ENCODE measurements at regions not wholly inside any gene's neighbourhood (a gene's known extent, or its start where the extent isn't known, plus 50 kb on each side); places are given as distances from the start of the nearest gene placed in this dataset.
"Not testable (repeated sequence)": the region's sequence is repeated elsewhere in the genome, so short reads cannot be mapped to it uniquely, and the experiment has no call there.

GRCh38 chr2:44087036-44087713 is 81.5 kb upstream of the PPM1B start:
- DNase-seq, result peak; percentile 61 to 76 (median 68)

DNA sequence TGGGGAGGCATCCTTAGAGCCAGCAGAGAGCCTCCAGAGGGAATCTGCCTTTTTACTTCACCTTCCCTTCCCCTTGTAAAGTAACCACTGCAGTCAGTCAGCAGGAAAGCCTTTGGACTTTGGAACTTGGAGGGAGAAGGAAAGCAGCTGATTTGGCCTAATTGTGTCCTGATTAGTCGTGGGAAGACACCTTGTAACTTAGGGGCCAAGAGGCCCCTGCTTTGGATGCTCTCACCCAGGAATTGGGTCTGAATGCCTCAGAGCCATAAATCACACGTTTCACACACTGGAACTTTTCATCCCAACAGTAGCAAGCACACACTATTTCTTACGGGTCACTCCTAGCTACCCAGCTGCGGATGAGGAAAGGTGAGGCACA is 81.0 kb upstream of the PPM1B start:
- no peak for DNase-seq

DNA sequence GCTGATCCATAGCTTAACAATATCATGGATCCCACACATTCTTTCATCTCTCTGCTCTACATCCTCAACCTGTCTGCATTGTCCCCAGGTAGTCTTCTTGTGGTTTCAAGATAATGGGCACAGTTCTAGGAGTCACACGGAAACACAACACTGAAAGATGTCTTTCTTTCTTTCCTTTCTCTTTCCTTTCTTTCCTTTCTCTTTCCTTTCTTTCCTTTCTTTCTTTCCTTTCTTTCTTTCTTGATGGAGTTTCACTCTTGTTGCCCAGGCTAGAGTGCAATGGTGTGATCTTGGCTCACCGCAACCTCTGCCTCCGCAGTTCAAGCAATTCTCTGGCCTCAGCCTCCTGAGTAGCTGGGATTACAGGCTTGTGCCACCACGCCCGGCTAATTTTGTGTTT is 76.2 kb upstream of the PPM1B start:
- DNase-seq, result not testable (repeated sequence)

GRCh38 chr2:44093970-44094369 is 74.7 kb upstream of the PPM1B start:
- DNase-seq, result no peak

DNA sequence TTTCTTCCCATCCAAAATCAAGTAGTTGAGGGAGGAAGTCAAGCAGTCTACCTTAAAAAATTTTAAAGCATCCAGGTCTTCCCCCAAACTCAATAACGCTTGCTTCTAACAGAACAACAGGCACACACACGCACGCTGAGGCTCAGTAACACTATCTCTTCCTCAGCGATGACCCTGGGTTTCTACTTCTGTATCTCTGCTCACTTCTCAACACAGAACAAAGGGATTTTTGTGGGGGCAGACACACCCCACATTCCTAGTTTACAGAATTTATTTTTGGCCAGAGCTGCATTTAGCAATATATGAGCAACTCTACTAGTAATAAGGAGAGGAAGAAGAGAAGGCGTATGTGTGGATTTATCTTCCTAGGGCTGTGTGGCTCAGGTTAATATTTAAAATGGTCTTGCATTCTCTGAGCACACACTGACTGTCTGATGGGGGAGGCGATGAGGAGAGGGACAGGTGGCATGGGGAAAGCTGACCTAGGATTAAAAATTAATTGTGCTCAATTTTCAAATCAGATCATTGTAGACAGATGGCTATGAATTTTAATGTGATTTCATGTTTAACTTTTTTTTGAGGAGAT is 71.3 kb upstream of the PPM1B start:
- no peak for DNase-seq

GRCh38 chr2:44098050-44098449 is 70.6 kb upstream of the PPM1B start:
- no peak for DNase-seq

DNA sequence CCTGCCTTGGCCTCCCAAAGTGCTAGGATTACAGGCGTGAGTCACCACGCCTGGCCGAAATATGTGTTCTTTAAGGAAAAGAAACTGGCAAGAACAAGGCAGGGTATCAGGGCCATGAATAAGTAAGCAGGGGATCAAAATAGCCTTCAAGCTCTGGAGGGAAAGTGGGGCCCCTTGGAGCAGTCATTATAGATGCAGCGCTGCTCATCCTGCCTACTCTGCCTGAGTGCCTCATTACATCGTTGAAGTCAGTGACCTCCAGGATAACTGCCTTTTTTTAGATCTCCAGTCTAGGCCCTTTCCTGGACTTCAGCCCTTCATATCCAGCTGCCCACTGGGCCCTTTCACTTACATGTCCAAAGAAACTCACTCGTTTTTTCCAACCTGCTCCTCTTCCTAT is 69.8 kb upstream of the PPM1B start:
- DNase-seq, result no peak

DNA sequence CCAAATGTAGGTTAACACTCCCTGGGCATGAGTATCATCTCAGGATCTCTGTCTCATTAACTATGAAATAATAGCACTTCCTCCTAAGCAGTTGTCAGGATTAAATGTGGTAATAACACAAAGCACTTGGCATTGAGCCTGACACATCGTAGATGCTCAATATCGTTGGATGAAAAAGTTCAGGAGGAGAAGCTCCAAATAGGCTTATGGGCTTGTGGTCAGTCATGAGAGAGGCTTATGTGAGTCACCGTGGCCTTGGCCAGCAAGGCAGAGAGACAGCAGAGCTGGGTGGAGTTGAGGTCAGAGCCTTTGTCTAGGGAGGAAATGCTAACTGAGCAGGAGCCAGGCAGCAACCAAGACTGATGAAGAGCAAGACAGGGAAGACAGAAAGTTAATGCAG is 68.3 kb upstream of the PPM1B start:
- no peak for DNase-seq

GRCh38 chr2:44101246-44101645 is 67.4 kb upstream of the PPM1B start:
- no peak for DNase-seq

DNA sequence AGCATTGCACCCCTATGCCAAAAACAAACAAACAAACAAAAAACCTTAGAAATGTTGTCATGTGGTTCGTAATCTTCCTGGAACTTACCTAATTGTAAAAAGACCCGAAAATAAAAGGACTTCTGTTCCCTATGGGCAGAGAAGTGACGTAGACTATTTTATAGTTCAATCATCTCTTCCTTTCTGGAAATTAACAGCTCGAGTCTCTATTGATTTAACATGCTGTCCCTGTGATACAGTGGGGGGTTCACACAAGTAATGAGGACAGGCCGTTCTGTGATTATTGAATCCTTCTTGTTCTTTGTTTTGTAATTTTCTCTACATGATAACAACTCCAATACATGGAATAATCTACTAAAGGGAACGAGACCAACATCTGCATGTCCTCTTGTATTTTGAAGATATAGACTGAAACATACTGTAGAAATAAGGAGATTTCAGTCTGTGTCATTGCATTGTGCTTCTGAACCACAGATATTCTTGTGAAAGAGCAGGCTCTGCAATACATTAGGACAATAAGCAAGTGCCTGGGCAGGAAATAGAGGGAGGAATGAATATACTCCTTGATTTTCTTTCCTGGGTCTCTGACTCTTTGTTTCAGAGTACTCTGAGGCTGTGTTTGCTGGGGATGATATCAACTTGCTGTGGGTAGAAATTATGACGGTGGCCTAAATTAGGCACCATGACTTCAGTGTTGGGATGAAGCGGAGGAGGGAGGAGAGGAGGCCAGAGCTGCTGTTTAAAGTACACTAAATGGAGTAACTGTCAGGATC is 65.7 kb upstream of the PPM1B start:
- DNase-seq, result no peak

- no peak for DNase-seq
Observed at GRCh38 chr2:44103639-44104038, 65.0 kb upstream of the PPM1B start.

DNA sequence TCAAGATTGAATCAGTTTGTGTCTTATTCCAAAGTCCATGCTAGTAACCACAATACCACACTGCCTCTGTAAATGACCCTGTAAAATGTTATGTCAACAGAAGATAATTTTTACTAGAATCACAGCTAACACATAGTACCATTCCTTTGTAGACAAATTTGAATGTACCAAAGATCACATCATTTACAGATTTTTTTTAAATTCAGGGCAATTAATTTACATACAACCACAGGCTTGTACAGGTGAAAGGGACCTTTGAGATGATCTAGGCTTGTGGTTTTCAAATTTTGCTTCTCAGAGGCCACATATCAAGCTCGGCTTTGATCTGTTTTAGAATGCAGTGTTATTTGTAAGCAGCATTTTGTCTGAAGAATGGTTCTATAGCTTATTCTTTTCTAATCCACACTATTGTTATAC is 63.8 kb upstream of the PPM1B start:
- DNase-seq, result no peak

DNA sequence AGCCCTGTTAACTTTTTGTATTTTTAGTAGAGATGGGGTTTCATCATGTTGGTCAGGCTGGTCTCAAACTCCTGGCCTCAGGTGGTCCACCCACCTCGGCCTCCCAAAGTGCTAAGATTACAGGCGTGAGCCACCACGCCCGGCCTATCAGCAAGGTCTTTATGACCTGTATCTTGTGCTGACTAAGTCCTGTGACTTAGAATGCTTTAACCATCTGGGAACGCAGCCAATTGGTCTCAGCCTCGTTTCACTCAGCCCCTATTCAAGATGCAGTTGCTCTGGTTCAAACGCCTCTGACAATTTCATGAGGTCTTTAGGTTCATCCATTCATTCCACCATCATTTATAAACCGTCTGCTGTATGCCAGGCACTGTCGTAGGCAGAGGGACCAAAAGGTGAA is 62.2 kb upstream of the PPM1B start:
- DNase-seq, result not testable (repeated sequence)

DNA sequence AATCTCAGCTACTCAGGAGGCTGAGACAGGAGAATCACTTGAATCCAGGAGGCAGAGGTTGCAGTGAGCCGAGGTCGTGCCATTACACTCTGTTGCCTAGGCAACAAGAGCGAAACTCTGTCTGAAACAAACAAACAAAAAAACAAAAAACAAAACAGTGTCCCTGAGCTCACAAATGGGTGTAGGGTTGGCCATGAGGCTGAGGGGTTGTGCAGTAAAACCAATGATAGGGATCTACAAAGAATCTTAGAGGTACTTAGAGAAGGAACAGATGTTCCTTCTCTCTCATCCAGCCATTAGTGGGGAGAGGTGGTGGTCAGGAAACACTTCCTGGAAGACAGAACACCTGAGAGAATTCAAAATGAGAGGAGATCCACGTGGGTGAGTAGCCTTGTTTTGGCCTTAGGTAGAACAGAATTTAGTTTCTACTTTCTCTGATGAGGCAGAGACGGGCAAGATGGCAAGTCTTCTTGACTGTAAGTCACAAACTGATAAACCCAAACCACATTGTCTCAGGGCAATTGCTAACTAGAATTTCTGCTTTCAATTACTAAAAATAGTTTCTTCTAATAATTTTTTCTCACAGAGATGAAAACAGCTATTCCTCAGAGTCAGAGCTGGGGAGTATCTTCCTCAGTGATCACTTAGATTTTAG is 61.5 kb upstream of the PPM1B start:
- DNase-seq, result no peak

- DNase-seq, result no peak
Observed at GRCh38 chr2:44107974-44108373, 60.7 kb upstream of the PPM1B start.

- DNase-seq, result no peak
Observed at GRCh38 chr2:44109166-44109565, 59.5 kb upstream of the PPM1B start.

GRCh38 chr2:44110444-44110843 is 58.2 kb upstream of the PPM1B start:
- no peak for DNase-seq

- no peak for DNase-seq
Observed at GRCh38 chr2:44112096-44112495, 56.6 kb upstream of the PPM1B start.

- DNase-seq, result no peak
Observed at GRCh38 chr2:44116319-44116718, 52.4 kb upstream of the PPM1B start.

DNA sequence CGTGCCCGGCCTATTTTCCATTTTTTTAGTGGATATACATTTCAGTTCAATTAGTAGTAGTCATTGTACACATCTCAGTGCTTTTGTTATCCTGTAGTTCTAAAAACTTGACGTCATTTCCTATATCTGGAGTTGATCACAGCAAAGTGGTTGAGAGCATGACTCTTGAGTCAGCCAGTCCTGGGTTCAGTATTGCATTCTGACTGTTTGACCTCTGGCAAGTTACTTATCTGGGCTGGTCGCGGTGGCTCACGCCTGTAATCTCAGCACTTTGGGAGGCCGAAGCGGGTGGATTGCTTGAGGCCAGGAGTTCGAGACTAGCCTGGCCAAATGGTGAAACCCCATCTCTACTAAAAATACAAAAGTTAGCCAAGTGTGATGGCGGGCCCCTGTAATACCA is 50.4 kb upstream of the PPM1B start:
- no peak for DNase-seq

Measured in activated naive CD4-positive, alpha-beta T cell (primary cell).